ENCODE measurements at regions not wholly inside any gene's neighbourhood (a gene's known extent, or its start where the extent isn't known, plus 50 kb on each side); places are given as distances from the start of the nearest gene placed in this dataset.

DNA sequence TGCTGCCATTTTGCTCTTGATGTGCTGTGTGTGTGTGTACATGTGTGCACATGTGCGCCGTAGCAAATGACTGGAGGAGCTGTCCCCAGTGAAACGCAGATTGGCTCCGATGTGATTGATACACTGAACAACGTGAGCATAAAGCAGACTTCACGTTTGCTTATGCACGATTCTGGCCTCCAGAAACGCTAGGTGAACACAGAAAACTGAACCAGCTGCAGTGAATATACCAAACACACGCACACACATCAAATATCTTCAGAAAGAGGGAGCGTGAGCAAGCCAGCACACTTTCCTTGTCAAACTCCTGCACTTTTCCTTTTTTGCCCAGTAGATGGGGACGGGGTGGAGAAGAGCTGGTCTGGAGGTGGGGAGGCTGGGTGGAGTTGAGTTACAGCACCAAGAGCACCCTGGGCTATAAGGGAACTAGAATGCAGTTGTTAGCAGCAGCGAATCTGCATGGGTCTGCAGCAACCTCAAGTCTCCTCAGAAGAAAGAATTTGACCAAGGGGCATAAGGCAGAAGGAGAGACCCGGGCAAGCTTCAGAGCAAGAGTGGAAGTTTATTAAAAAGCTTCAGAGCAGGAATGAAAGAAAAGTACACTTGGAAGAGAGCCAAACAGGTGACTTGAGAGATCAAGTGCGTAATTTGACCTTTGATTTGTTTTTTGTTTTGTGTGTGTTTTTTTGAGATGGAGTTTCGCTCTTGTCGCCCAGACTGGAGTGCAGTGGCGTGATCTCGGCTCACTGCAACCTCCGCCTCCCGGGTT is 77.8 kb upstream of the CADM1 start:
- TF ChIP-seq ZBTB7A (CRISPR knock-in tag; IDR thresholded peaks at IDR 0.05) (no peak), RFX5 (IDR thresholded peaks at IDR 0.05; ENCODE audit: low read depth, low read length) (no peak)
- TF ChIP-seq, protein P1, sequence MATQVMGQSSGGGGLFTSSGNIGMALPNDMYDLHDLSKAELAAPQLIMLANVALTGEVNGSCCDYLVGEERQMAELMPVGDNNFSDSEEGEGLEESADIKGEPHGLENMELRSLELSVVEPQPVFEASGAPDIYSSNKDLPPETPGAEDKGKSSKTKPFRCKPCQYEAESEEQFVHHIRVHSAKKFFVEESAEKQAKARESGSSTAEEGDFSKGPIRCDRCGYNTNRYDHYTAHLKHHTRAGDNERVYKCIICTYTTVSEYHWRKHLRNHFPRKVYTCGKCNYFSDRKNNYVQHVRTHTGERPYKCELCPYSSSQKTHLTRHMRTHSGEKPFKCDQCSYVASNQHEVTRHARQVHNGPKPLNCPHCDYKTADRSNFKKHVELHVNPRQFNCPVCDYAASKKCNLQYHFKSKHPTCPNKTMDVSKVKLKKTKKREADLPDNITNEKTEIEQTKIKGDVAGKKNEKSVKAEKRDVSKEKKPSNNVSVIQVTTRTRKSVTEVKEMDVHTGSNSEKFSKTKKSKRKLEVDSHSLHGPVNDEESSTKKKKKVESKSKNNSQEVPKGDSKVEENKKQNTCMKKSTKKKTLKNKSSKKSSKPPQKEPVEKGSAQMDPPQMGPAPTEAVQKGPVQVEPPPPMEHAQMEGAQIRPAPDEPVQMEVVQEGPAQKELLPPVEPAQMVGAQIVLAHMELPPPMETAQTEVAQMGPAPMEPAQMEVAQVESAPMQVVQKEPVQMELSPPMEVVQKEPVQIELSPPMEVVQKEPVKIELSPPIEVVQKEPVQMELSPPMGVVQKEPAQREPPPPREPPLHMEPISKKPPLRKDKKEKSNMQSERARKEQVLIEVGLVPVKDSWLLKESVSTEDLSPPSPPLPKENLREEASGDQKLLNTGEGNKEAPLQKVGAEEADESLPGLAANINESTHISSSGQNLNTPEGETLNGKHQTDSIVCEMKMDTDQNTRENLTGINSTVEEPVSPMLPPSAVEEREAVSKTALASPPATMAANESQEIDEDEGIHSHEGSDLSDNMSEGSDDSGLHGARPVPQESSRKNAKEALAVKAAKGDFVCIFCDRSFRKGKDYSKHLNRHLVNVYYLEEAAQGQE (IDR thresholded peaks at IDR 0.05; ENCODE audit: borderline replicate concordance in 1 of 2, low read depth in 1 of 2, low read length in 2 of 2), result no peak

Measured in HepG2 (cell line).